GM18519 (cell line): ENCODE measurements at regions not wholly inside any gene's neighbourhood (a gene's known extent, or its start where the extent isn't known, plus 50 kb on each side); places are given as distances from the start of the nearest gene placed in this dataset.

ENCODE experiments used
- ATAC-seq: cut with Tn5 transposase; IDR thresholded peaks from one replicate; pipeline ENCODE4 v1.9.1; 2021; ENCODE audit warnings: mild to moderate bottlenecking, moderate library complexity; ENCODE audit not compliant: unreplicated experiment, low FRiP score

- ATAC-seq, result no peak
Measured at GRCh38 chr11:23542189-23542588, 681.9 kb upstream of the CCDC179 start.

GRCh38 chr11:23542816-23543215 is 682.5 kb upstream of the CCDC179 start:
- no peak for ATAC-seq

GRCh38 chr11:23543651-23544222 is 683.5 kb upstream of the CCDC179 start:
- ATAC-seq, result no peak

- ATAC-seq, result no peak
Measured at GRCh38 chr11:23551706-23552105, 691.4 kb upstream of the CCDC179 start.

- no peak for ATAC-seq
Measured at GRCh38 chr11:23554002-23554401, 693.7 kb upstream of the CCDC179 start.

- no peak for ATAC-seq
Measured at GRCh38 chr11:23555085-23555484, 694.8 kb upstream of the CCDC179 start.

- no peak for ATAC-seq
Measured at GRCh38 chr11:23556163-23556750, 696.0 kb upstream of the CCDC179 start.

GRCh38 chr11:23563591-23563990 is 703.3 kb upstream of the CCDC179 start:
- no peak for ATAC-seq

- no peak for ATAC-seq
Measured at GRCh38 chr11:23564370-23564769, 704.1 kb upstream of the CCDC179 start.

- no peak for ATAC-seq
Measured at GRCh38 chr11:23569134-23569533, 708.9 kb upstream of the CCDC179 start.

GRCh38 chr11:23569547-23569946 is 709.3 kb upstream of the CCDC179 start:
- ATAC-seq, result no peak

GRCh38 chr11:23570828-23571227 is 710.6 kb upstream of the CCDC179 start:
- ATAC-seq, result no peak

GRCh38 chr11:23573429-23573828 is 713.2 kb upstream of the CCDC179 start:
- no peak for ATAC-seq

- ATAC-seq, result no peak
Measured at GRCh38 chr11:23574149-23574548, 713.9 kb upstream of the CCDC179 start.

GRCh38 chr11:23577296-23577695 is 717.0 kb upstream of the CCDC179 start:
- ATAC-seq, result no peak

GRCh38 chr11:23585416-23586104 is 725.3 kb upstream of the CCDC179 start:
- no peak for ATAC-seq

- no peak for ATAC-seq
Measured at GRCh38 chr11:23586173-23586572, 725.9 kb upstream of the CCDC179 start.

GRCh38 chr11:23590596-23591308 is 730.5 kb upstream of the CCDC179 start:
- no peak for ATAC-seq

- ATAC-seq, result no peak
Measured at GRCh38 chr11:23594755-23595154, 734.5 kb upstream of the CCDC179 start.

GRCh38 chr11:23604966-23605365 is 744.7 kb upstream of the CCDC179 start:
- ATAC-seq, result no peak

GRCh38 chr11:23606191-23606590 is 745.9 kb upstream of the CCDC179 start:
- no peak for ATAC-seq
